ENCODE measurements at regions not wholly inside any gene's neighbourhood (a gene's known extent, or its start where the extent isn't known, plus 50 kb on each side); places are given as distances from the start of the nearest gene placed in this dataset.
"Not testable (repeated sequence)": the region's sequence is repeated elsewhere in the genome, so short reads cannot be mapped to it uniquely, and the experiment has no call there.

GRCh38 chr7:91397612-91398011 lies 133.4 kb downstream of the FZD1 start:
- ChIA-PET CTCF (no interaction called here), POLR2A (no interaction called here)

- POLR2A ChIA-PET, result no interaction called here
- CTCF ChIA-PET, result no interaction called here
Measured at GRCh38 chr7:91398341-91398740, 134.1 kb downstream of the FZD1 start.

- POLR2A ChIA-PET, result no interaction called here
- CTCF ChIA-PET, result no interaction called here
Measured at GRCh38 chr7:91405092-91405788, 141.0 kb downstream of the FZD1 start.

GRCh38 chr7:91405873-91406272 lies 141.6 kb downstream of the FZD1 start:
- CTCF ChIA-PET, POLR2A ChIA-PET: not testable (repeated sequence)

- ChIA-PET POLR2A (no interaction called here), CTCF (no interaction called here)
Measured at GRCh38 chr7:91407942-91408341, 143.7 kb downstream of the FZD1 start.

- ChIA-PET CTCF (no interaction called here), POLR2A (no interaction called here)
Measured at GRCh38 chr7:91408388-91409154, 144.3 kb downstream of the FZD1 start.

- CTCF ChIA-PET, result no interaction called here
- POLR2A ChIA-PET, result no interaction called here
Measured at GRCh38 chr7:91411060-91411459, 146.8 kb downstream of the FZD1 start.

- ChIA-PET POLR2A (no interaction called here), CTCF (no interaction called here)
Measured at GRCh38 chr7:91412298-91412697, 148.1 kb downstream of the FZD1 start.

- ChIA-PET POLR2A (no interaction called here), CTCF (no interaction called here)
Measured at GRCh38 chr7:91414734-91415133, 150.5 kb downstream of the FZD1 start.

- CTCF ChIA-PET, result no interaction called here
- POLR2A ChIA-PET, result no interaction called here
Measured at GRCh38 chr7:91416155-91416865, 152.1 kb downstream of the FZD1 start.

GRCh38 chr7:91420606-91421005 lies 156.4 kb downstream of the FZD1 start:
- ChIA-PET CTCF (no interaction called here), POLR2A (no interaction called here)

- POLR2A ChIA-PET, result no interaction called here
- CTCF ChIA-PET, result no interaction called here
Measured at GRCh38 chr7:91421018-91421417, 156.8 kb downstream of the FZD1 start.

- POLR2A ChIA-PET, result no interaction called here
- CTCF ChIA-PET, result no interaction called here
Measured at GRCh38 chr7:91424371-91424770, 160.1 kb downstream of the FZD1 start.

GRCh38 chr7:91425149-91425548 lies 160.9 kb downstream of the FZD1 start:
- ChIA-PET POLR2A (no interaction called here), CTCF (no interaction called here)

- POLR2A ChIA-PET, result no interaction called here
Measured at GRCh38 chr7:91427051-91427450, 162.8 kb downstream of the FZD1 start.

GRCh38 chr7:91431601-91432000 lies 167.4 kb downstream of the FZD1 start:
- ChIA-PET CTCF (interaction anchor here (0.6 kb wide), 1 partner anchor 998 kb away, joined by 4 read pairs; no protein-coding TSS in a partner anchor), POLR2A (no interaction called here)

More at GRCh38 chr7:91427051-91427450, 162.8 kb downstream of the FZD1 start:
- CTCF ChIA-PET, result no interaction called here

- ChIA-PET POLR2A (no interaction called here), CTCF (no interaction called here)
Measured at GRCh38 chr7:91434836-91435235, 170.6 kb downstream of the FZD1 start.

GRCh38 chr7:91435381-91436059 lies 171.3 kb downstream of the FZD1 start:
- POLR2A ChIA-PET, result no interaction called here
- CTCF ChIA-PET, result no interaction called here

GRCh38 chr7:91436655-91437054 lies 172.4 kb downstream of the FZD1 start:
- POLR2A ChIA-PET, result no interaction called here
- CTCF ChIA-PET, result no interaction called here

GRCh38 chr7:91440198-91440597 lies 176.0 kb downstream of the FZD1 start:
- POLR2A ChIA-PET, CTCF ChIA-PET: not testable (repeated sequence)

GRCh38 chr7:91443862-91444261 lies 179.6 kb downstream of the FZD1 start:
- ChIA-PET POLR2A (no interaction called here), CTCF (no interaction called here)
